ENCODE measurements at regions not wholly inside any gene's neighbourhood (a gene's known extent, or its start where the extent isn't known, plus 50 kb on each side); places are given as distances from the start of the nearest gene placed in this dataset.

GRCh38 chr15:62502451-62502850 is 337.4 kb upstream of the C2CD4B start:
- TF ChIP-seq, protein P1, sequence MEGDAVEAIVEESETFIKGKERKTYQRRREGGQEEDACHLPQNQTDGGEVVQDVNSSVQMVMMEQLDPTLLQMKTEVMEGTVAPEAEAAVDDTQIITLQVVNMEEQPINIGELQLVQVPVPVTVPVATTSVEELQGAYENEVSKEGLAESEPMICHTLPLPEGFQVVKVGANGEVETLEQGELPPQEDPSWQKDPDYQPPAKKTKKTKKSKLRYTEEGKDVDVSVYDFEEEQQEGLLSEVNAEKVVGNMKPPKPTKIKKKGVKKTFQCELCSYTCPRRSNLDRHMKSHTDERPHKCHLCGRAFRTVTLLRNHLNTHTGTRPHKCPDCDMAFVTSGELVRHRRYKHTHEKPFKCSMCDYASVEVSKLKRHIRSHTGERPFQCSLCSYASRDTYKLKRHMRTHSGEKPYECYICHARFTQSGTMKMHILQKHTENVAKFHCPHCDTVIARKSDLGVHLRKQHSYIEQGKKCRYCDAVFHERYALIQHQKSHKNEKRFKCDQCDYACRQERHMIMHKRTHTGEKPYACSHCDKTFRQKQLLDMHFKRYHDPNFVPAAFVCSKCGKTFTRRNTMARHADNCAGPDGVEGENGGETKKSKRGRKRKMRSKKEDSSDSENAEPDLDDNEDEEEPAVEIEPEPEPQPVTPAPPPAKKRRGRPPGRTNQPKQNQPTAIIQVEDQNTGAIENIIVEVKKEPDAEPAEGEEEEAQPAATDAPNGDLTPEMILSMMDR (IDR thresholded peaks at IDR 0.05): no peak
- no peak for TF ChIP-seq ZFX (IDR thresholded peaks at IDR 0.05; ENCODE audit: borderline replicate concordance)
- no peak overlapping the region for H3K27ac ChIP-seq

DNA sequence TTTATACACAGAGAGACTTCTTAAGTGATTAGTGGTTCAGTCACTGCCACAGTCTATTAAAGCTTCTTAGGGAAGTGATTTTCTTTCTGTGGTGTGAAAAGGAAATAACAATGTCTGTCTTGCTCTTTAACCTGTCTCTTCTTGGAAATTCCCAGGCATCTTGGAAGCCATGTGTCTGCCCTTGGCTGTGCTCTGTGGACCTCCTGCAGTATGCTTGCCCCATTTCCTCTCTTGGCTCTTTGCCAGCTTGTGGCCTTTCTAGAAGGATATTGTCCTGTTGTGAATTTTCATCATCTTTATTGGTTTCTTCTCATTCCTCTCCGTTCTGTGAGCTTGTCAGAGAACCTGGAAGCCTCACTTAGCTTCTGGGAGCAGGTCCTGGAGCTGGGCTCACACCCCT is 338.4 kb upstream of the C2CD4B start:
- no peak overlapping the region for H3K27ac ChIP-seq

DNA sequence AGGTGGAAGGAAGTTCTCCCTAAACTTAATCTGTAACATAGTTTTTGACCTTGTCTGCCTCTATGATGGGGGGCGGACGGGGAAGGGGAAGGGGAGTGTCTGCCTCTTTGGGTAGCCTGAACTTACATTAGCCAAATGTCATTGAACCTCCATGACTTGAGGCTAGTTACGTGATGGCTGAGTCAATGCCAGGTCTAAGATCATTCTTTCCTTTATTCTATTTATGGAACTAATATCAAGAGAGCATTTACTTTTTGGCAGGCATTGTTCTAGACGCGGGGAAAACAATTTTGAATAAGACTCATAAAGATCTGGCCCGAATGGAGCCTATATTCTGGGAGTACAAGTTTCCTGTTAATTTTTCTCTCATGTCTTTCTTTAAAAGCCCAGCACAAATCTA is 340.7 kb upstream of the C2CD4B start:
- peak overlapping the region; percentile 55 for H3K27ac ChIP-seq
- TF ChIP-seq, protein P1 (IDR thresholded peaks at IDR 0.05): no peak
- TF ChIP-seq ZFX (IDR thresholded peaks at IDR 0.05; ENCODE audit: borderline replicate concordance): no peak

More for the DNA sequence above, 338.4 kb upstream of the C2CD4B start:
- TF ChIP-seq, protein P1 (IDR thresholded peaks at IDR 0.05): no peak
- no peak for TF ChIP-seq ZFX (IDR thresholded peaks at IDR 0.05; ENCODE audit: borderline replicate concordance)

- peak overlapping the region; percentile 55 for H3K27ac ChIP-seq
- TF ChIP-seq, protein P1 (IDR thresholded peaks at IDR 0.05): no peak
- no peak for TF ChIP-seq ZFX (IDR thresholded peaks at IDR 0.05; ENCODE audit: borderline replicate concordance)
Observed at GRCh38 chr15:62506217-62506805, 341.2 kb upstream of the C2CD4B start.

- TF ChIP-seq, protein P1 (IDR thresholded peaks at IDR 0.05): no peak
- TF ChIP-seq ZFX (IDR thresholded peaks at IDR 0.05; ENCODE audit: borderline replicate concordance): no peak
- no peak overlapping the region for H3K27ac ChIP-seq
Observed at GRCh38 chr15:62509395-62509958, 344.4 kb upstream of the C2CD4B start.

DNA sequence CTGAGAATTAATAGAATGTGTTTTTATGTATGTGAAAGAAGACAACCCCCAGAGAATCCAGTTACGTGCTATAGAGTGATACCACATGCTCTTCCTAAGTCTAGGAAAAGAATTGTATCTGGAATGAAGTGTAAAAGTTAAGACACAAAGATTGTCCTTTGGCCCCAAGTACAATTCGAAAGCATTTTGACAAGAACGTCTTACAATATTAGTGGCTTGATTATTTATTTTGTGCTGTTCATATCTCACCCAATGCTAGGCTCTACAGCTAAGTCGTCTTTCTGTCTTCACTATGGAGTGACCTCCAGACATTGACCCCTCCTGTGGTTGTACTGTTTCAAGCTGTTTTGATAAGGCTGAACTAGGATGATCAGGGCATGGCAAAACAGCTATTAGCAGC is 345.7 kb upstream of the C2CD4B start:
- H3K27ac ChIP-seq: no peak overlapping the region
- no peak for TF ChIP-seq ZFX (IDR thresholded peaks at IDR 0.05; ENCODE audit: borderline replicate concordance)
- TF ChIP-seq, protein P1 (IDR thresholded peaks at IDR 0.05): no peak

DNA sequence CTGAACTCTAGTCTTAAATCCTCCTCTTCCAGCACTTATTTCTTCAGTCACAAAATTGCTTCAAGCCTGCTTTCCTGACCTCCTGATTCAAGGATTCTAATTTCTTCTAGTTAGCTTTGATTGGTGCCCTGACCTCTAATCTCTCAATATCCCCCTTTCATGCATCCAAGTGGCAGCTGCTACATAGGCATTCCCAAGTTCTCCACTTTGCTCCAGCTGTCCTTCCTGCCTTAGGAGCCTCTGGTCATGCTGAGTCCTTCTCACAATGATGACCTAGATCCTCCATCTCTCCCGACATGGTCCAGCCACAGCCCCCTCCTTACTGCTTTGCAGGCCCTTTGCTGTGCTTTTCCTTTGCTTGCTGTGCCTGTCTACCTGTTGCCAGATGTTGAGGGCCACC is 347.8 kb upstream of the C2CD4B start:
- no peak for TF ChIP-seq ZFX (IDR thresholded peaks at IDR 0.05; ENCODE audit: borderline replicate concordance)
- TF ChIP-seq, protein P1 (IDR thresholded peaks at IDR 0.05): no peak
- no peak overlapping the region for H3K27ac ChIP-seq

All from 22Rv1 (cell line).